GM12874 (cell line): ENCODE measurements at regions not wholly inside any gene's neighbourhood (a gene's known extent, or its start where the extent isn't known, plus 50 kb on each side); places are given as distances from the start of the nearest gene placed in this dataset.

Experiments used
- TF ChIP-seq, protein P1 (sequence below): IDR thresholded peaks from 2 replicates; pipeline ENCODE4 v1.5.1; 2011; ENCODE audit warnings: low read depth, mild to moderate bottlenecking, control low read depth, low read length, moderate library complexity; ENCODE audit not compliant: insufficient read depth

DNA sequence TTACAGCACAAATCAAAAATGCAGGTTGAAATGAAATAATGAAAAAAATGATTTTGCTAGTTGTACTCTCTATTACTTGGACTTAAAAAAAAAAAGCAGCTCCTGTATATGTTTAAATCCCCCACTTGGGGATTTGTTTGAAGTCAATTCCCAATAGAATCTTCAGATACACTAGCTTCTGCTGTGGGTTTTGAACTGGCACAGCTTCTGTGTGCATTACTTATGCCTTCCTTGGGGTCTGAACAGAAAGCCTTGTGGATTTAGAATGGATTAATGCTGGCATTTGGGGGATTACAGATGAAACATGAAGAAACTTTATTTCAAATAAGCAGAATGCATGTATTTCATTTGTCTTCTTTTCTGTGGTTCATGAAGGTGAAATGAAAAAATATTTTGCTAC is 513.2 kb upstream of the TBL1XR1 start:
- TF ChIP-seq, protein P1, sequence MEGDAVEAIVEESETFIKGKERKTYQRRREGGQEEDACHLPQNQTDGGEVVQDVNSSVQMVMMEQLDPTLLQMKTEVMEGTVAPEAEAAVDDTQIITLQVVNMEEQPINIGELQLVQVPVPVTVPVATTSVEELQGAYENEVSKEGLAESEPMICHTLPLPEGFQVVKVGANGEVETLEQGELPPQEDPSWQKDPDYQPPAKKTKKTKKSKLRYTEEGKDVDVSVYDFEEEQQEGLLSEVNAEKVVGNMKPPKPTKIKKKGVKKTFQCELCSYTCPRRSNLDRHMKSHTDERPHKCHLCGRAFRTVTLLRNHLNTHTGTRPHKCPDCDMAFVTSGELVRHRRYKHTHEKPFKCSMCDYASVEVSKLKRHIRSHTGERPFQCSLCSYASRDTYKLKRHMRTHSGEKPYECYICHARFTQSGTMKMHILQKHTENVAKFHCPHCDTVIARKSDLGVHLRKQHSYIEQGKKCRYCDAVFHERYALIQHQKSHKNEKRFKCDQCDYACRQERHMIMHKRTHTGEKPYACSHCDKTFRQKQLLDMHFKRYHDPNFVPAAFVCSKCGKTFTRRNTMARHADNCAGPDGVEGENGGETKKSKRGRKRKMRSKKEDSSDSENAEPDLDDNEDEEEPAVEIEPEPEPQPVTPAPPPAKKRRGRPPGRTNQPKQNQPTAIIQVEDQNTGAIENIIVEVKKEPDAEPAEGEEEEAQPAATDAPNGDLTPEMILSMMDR = no peak

DNA sequence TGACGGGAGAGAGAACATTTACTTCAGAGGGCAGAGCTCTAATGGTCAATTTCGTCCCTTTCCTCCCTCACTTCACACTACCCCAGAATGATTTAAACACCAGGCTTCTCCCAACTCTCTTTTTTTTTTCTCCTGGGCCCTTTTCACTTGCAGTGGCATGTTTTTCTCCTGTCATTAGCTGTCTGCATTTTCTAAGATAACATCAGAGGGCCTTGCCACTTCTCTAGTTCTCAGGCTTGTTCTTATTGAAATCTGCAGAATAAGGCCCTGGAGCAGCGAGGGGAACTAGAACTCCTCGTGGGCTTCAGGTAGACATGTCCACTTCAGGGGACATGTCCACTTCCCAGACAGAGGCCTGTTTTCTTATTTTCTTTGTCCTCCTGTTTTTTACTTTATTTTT is 514.4 kb upstream of the TBL1XR1 start:
- TF ChIP-seq, protein P1 = no peak

DNA sequence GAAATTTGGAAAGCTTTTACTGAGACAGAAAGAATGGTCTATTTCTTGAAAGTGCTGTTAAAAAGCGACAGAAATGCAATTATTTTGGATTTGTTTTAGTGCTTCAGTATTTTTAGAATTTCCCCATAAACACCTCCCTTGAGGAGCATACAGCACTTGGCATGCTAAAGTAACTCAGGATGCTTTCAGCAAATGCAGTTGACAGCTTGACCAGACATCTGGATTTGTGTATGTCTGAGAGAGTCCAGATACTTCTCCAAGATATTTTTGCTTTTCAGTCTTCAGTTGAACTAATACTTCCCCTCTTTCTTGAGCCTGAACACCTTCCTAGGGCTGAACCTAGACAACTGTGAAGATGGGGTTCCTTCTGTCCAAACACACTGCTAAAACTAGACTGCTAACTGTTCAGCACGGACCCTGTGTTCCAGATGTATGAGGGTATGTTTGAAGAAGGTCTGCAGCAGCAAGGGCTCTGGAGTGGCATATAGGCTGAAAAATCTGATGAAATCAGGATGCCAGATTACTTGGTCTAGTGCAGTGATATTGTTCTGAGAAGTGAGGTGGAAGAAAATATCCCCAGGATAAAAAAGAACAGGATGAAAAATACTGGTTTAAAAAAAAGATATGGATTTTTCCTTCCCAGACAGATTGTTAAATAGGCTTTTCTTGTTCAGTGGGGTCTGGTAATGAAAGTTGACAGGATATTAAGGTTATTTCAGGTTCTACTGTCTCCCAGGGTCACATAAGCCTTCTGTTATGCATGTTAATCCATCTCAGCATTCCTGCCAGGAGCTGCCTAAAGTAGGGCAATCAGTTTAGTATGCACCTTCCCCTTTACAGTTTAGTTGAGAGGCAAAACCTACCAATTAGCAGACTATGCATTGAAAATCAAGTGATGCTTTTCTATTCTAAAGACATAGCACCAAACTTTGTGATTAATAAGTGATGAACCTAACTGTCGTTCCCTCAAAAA is 516.9 kb upstream of the TBL1XR1 start:
- TF ChIP-seq, protein P1 = no peak

DNA sequence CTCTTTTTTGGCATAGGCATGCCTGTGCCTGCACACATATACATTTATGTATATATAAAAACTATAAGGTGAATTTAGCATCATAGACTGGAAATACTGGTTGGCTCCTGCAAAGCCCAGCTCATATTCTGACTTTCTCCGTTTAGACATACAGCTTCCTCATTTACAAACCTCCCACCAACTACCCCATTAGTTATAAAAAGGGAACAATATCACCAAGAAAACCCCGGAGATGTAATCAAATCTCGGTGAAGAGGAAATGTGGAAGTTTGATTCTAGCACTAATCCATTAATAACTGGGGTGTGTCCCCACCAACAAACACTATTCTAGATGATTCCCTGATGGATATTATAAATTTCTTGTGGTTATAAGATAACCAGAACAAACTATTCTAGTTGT is 517.7 kb upstream of the TBL1XR1 start:
- TF ChIP-seq, protein P1 = no peak

DNA sequence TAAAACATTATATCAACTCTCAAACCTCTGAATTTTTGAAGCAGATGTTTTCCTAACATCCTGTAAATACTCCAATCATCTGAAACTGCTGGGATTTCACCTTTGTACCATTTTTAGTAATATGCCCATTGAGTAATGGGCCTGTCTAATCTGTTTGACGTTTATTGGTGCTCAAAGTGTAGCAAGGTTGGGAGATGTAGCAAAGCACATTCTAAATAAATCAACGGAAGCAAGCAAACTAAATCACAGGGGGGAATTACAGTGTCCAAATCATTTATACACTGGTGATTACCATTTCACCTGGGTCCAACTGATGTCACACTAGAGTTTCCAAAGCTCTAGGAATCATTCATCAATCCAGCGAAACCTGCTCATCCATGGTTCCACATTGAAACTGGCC is 518.7 kb upstream of the TBL1XR1 start:
- TF ChIP-seq, protein P1 = no peak

DNA sequence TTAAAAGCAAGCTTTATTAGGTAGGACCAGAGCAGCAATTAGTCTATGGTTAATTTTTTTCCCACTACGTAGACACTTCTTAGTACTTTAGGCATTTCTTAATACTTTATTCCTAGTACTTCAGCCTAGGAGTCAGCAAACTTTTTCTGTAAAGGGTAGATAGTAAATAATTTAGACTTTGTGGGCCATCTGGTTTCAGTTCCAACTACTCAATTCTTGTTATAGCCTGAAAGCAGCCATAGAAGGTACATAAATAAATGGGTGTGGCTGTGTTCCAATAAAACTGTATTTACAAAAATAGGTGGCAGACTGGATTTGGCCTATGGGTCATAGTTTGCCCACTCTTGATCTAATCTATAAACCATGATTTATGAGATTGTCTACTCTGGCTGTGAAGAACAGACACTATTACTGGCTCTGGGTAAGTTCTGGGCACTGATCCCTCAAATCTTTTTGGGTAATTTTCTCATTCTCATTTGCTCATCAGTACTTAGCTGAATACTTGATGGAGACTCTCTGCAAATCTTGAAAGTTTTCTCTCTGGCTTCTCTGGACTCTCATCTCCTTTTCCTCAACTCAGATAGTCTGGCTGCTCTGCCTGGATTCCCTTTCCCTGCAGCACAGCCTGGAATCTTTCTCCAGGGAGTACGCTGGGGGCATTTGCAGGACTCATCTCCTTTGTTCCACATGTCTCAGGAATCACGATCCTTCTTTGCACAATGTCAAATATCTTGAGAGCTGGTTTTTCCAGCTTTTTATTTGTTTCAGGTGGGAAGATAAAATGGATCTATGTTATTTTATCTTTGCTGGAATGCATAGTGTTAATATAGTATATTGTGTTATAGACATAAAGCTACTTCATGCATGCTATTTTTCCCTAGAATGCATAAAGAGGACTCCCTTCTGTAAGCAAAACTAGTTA is 524.8 kb upstream of the TBL1XR1 start:
- TF ChIP-seq, protein P1 = no peak

DNA sequence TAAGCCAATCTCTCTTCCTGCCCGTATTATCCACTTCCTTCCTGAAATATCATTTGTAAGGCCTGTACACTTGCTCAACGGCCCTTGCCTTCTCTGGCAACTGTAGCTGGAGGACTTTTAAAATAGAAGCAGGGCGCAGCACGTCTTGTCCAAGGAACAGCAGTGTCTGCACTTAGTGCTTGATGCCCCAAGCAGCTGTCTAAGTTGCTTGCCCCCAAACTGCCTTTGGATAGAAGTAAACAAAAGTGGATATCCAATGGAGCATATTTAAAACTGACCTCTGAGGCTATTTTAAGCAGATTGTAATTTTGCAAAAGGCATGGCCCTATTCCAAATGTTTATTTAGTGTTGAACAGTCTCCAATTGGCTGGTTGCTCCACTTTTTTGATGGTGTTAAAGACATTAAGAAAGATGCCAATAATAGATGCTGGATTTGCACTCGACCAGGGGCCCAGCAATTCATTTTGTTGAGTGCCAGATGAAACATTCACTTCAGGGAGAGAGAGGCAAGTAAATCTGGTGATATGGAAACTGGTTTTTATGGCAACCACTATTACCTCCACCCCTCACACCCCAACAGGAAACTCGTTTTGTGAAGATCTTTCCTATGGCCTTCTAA is 526.8 kb upstream of the TBL1XR1 start:
- TF ChIP-seq, protein P1 = no peak
